NB4 (cell line): ENCODE measurements at regions not wholly inside any gene's neighbourhood (a gene's known extent, or its start where the extent isn't known, plus 50 kb on each side); places are given as distances from the start of the nearest gene placed in this dataset.

Source experiments
- DNase-seq: peaks from one replicate; pipeline ENCODE4 v3.0.0; 2010; ENCODE audit warnings: low read depth
- H3K4me3 ChIP-seq: one replicate; pipeline ENCODE4 v1.5.1; 2011; ENCODE audit warnings: mild to moderate bottlenecking, low read depth, low read length, moderate library complexity
- MYC ChIP-seq: IDR thresholded peaks from 2 replicates; pipeline ENCODE4 v1.6.1; 2011; ENCODE audit warnings: low read depth, low read length
- POLR2A ChIP-seq: IDR thresholded peaks from 2 replicates; pipeline ENCODE4 v1.6.1; 2011; ENCODE audit warnings: mild to moderate bottlenecking; ENCODE audit not compliant: insufficient read length; ENCODE audit errors: extremely low read depth
- TF ChIP-seq, protein P1 (sequence below): IDR thresholded peaks from one replicate; pipeline ENCODE4 v1.5.1; 2012; ENCODE audit warnings: low read depth, low read length
- TF ChIP-seq, protein P2 (sequence below): IDR thresholded peaks from 2 replicates; pipeline ENCODE4 v1.6.1; 2011; ENCODE audit warnings: low read depth, low read length

DNA sequence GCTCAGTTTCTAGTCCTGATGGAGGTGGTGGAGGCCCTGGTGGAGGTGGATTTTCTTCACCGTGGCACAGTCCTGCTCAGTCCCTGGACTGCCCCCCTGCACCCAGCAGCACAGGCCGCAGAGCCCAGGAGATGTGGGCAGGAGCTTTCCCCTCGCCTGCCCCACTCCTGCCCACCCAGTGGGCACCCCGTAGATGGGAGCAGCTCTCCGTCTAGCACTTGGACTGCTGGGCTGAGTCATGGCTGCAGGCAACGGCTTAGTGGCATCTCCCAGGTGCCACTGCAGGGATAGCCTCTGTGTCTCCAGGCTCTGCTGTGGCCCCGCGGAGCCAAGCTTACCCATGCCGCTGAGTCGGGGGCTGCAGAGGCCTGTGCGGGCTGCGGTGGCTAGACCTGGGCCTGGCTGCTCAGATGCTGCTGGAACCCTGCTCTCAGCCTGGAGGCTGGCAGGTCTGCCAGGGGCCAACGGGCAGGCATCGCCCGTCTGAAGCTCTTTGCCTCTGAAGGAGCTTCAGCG, 92.3 kb upstream of the CTDP1 start:
- H3K4me3 ChIP-seq = no peak overlapping the region
- DNase-seq = no peak
- TF ChIP-seq MYC = no peak
- TF ChIP-seq, protein P1, sequence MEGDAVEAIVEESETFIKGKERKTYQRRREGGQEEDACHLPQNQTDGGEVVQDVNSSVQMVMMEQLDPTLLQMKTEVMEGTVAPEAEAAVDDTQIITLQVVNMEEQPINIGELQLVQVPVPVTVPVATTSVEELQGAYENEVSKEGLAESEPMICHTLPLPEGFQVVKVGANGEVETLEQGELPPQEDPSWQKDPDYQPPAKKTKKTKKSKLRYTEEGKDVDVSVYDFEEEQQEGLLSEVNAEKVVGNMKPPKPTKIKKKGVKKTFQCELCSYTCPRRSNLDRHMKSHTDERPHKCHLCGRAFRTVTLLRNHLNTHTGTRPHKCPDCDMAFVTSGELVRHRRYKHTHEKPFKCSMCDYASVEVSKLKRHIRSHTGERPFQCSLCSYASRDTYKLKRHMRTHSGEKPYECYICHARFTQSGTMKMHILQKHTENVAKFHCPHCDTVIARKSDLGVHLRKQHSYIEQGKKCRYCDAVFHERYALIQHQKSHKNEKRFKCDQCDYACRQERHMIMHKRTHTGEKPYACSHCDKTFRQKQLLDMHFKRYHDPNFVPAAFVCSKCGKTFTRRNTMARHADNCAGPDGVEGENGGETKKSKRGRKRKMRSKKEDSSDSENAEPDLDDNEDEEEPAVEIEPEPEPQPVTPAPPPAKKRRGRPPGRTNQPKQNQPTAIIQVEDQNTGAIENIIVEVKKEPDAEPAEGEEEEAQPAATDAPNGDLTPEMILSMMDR = no peak
- TF ChIP-seq, protein P2, sequence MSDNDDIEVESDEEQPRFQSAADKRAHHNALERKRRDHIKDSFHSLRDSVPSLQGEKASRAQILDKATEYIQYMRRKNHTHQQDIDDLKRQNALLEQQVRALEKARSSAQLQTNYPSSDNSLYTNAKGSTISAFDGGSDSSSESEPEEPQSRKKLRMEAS = no peak
- no peak for TF ChIP-seq POLR2A

DNA sequence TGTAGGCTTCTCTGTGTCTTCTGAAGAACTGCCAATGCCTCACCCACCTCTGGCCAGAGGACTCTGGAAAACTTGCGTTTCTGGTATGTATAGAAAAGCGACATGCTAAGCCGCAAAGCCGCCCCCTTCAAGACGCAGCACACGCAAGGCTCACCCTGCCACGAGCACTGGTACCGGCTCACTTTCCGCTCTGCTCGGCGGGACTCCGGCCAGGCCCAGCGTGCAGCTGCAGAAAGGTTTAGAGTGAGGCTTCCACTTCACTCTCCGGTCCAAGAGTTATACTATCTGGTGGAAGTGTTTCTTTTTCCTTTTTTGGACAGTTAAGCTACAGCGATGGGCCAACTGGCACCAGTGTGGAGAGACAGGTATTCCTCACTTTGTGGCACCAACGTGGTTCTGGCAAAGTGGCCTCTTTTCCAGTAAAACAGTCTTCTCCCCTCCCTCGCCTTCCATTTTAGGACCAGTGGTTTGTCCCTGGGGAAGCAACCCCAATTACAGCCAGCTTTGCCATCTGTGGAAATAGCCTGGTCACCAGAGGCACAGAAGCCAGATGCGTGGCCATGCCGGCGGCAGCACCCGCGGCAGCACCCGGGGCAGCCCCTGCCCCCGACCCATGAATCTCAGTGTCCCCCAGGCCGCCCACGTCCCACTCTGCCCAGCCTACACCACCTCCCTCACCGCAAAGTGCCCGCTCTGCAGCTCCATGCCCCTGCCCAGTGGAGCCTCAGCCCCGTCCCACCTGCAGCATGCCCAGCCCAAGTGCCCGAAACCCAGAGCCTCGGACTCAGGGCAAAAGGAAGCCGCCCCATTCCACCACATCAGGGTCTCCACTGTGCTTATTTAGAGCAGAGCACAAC, 91.6 kb upstream of the CTDP1 start:
- H3K4me3 ChIP-seq = no peak overlapping the region
- no peak for DNase-seq
- TF ChIP-seq POLR2A = no peak
- TF ChIP-seq, protein P1 = no peak
- no peak for TF ChIP-seq MYC
- TF ChIP-seq, protein P2 = no peak

DNA sequence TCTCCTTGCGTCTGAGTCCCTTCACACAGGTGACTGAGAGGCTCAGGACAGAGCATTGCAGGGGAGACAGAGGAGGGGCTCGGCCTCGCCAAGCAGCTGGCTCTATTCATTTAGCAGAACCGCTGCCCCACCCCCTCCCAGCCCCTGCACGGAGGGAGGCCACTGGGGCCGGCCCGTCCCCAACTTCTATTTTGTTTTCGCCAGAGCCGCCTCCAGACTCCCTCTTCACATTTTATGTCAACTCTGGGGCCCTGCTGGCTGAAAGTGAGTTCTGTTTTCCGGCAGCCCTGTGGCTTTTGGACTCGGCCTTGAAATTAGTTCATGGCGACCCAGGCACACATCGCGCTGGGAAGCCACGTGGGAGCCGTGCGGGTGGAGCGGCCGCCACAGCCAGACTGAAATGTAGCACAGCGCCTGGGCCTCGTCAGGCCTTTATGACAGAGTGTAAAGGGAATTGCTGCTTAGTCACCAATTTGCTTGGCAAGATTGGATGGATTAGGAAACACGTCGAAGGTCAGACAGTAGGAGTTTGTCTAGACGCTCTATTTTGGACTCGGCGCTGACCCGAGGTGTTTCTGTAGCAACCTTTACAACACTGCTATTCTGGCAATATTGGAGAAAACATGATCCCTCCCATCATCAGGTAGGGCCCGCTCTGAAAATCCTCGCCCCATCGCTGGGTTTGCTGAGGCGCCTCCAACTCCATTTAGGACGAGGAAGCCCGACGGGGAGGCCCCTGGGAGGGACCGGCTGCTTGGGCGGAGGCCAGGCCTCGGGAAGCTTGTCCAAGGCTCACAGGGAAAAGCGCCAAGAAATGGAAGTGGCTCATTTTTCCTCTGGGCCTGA, 90.7 kb upstream of the CTDP1 start:
- TF ChIP-seq MYC = no peak
- TF ChIP-seq, protein P1 = no peak
- TF ChIP-seq POLR2A = no peak
- TF ChIP-seq, protein P2 = no peak
- no peak overlapping the region for H3K4me3 ChIP-seq
- peak; percentile 34 for DNase-seq

DNA sequence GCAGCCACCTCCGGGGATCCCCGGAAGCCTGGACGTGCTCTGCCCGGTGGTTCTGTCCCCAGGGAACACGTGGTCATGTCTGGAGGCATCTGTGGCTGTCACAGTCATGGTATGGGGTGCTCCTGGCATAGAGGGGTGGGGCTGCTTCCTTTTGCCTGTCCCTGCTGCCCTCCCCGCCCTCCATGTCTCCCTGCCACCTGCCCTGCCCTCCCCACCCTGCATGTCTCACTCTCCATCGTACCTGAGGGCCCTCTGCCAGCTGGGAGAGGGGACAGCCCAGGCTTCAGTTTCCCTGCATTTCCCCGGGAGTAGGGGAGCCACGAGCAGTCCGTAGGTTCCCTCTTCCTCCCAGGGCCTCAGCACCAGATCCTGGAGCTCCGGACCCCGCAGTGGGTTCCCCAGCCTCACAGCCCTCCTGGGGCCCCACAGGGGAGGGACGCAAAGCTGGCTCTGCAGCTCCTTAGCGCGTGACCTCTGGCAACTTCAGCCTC, 90.0 kb upstream of the CTDP1 start:
- TF ChIP-seq, protein P2 = peak; percentile 45
- TF ChIP-seq, protein P1 = no peak
- no peak for TF ChIP-seq POLR2A
- H3K4me3 ChIP-seq = no peak overlapping the region
- peak; percentile 63 for DNase-seq

DNA sequence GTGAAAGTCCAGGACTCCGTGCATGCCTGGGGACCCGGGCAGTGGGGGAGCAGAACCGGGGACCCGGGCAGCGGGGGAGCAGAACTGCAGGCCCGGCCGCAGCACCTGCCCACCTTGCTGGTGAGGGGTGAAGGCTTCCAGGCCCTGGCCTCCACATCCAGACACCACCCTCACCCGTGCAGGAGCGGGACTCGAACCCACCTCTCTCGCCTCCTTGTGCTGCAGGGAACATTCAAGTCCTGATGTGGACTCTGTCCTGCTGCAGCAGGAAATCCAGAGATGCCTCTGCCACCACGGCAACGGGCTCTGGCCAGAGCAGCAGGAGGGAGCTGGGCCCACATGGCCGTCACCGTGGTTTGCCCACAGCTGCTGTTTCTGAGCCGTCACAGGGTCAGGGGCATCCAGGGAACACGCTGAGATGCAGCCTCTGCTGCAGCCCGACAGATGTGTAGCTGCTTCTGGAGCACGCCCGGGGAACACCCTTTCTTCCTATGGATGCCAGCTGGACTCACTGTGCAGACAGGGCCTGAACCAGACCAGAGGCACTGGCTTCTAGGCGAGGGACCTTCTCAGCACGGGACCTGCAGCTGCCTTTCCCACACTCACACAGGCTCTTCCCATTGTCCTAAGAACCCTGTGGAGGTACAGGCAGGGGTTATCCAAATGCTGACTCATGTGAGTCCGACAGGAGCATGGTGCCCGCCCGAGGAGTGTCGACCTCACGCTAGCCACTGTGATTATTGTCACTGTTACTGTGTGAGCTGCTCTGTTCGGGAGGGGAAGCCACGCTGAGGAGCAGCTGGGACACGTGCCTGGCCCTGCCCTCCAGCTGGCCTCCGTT, 89.2 kb upstream of the CTDP1 start:
- no peak overlapping the region for H3K4me3 ChIP-seq
- TF ChIP-seq, protein P2 = no peak
- TF ChIP-seq, protein P1 = no peak
- TF ChIP-seq POLR2A (no peak), MYC (no peak)
- DNase-seq = no peak
